IPS-18a (cell line): ENCODE measurements at regions not wholly inside any gene's neighbourhood (a gene's known extent, or its start where the extent isn't known, plus 50 kb on each side); places are given as distances from the start of the nearest gene placed in this dataset.

ENCODE experiments used
- H3K27ac ChIP-seq: one replicate; pipeline ENCODE4 v1.5.1; 2013; ENCODE audit warnings: low read length
- H3K27me3 ChIP-seq: one replicate; pipeline ENCODE4 v1.6.1; 2013; ENCODE audit warnings: mild to moderate bottlenecking, low read length; ENCODE audit not compliant: control insufficient read depth, insufficient read depth
- H3K36me3 ChIP-seq: one replicate; pipeline ENCODE4 v1.6.1; 2013; ENCODE audit warnings: low read depth, low read length; ENCODE audit not compliant: control insufficient read depth
- H3K4me1 ChIP-seq: one replicate; pipeline ENCODE4 v1.6.1; 2013; ENCODE audit warnings: low read depth, low read length; ENCODE audit not compliant: control insufficient read depth
- H3K4me3 ChIP-seq: one replicate; pipeline ENCODE4 v1.5.1; 2013; ENCODE audit warnings: low read length
- H3K9ac ChIP-seq: one replicate; pipeline ENCODE4 v1.6.1; 2013; ENCODE audit warnings: mild to moderate bottlenecking, low read length, moderate library complexity
- H3K9me3 ChIP-seq: one replicate; pipeline ENCODE4 v1.6.1; 2013; ENCODE audit warnings: low read depth, low read length; ENCODE audit not compliant: control insufficient read depth

GRCh38 chr14:44652640-44653039, 145.6 kb upstream of the FSCB start:
- Histone ChIP-seq H3K9ac (no peak overlapping the region), H3K9me3 (no peaks in the 10 kb centered on the region), H3K4me1 (no peaks in the 10 kb centered on the region), H3K36me3 (no peaks in the 10 kb centered on the region), H3K4me3 (no peak overlapping the region), H3K27ac (no peak overlapping the region), H3K27me3 (no peaks in the 10 kb centered on the region)

GRCh38 chr14:44649061-44649460, 142.0 kb upstream of the FSCB start:
- H3K4me1 ChIP-seq: no peaks in the 10 kb centered on the region
- no peaks in the 10 kb centered on the region for H3K36me3 ChIP-seq
- H3K27me3 ChIP-seq: no peaks in the 10 kb centered on the region
- no peak overlapping the region for H3K4me3 ChIP-seq
- no peak overlapping the region for H3K27ac ChIP-seq
- no peaks in the 10 kb centered on the region for H3K9me3 ChIP-seq
- H3K9ac ChIP-seq: no peak overlapping the region

- H3K4me1 ChIP-seq: no peaks in the 10 kb centered on the region
- H3K9ac ChIP-seq: no peak overlapping the region
- no peaks in the 10 kb centered on the region for H3K27me3 ChIP-seq
- no peak overlapping the region for H3K4me3 ChIP-seq
- H3K9me3 ChIP-seq: no peaks in the 10 kb centered on the region
- H3K36me3 ChIP-seq: no peaks in the 10 kb centered on the region
- no peak overlapping the region for H3K27ac ChIP-seq
Observed at GRCh38 chr14:44640416-44640815, 133.3 kb upstream of the FSCB start.

- Histone ChIP-seq H3K27me3 (no peaks in the 10 kb centered on the region), H3K9ac (no peak overlapping the region), H3K4me3 (no peak overlapping the region), H3K9me3 (no peaks in the 10 kb centered on the region), H3K36me3 (no peaks in the 10 kb centered on the region), H3K4me1 (no peaks in the 10 kb centered on the region), H3K27ac (no peak overlapping the region)
Observed at GRCh38 chr14:44639781-44640385, 132.8 kb upstream of the FSCB start.

- Histone ChIP-seq H3K4me1 (no peaks in the 10 kb centered on the region), H3K9ac (no peak overlapping the region), H3K27me3 (no peaks in the 10 kb centered on the region), H3K9me3 (no peaks in the 10 kb centered on the region), H3K4me3 (no peak overlapping the region), H3K36me3 (no peaks in the 10 kb centered on the region), H3K27ac (no peak overlapping the region)
Observed at GRCh38 chr14:44634692-44635091, 127.6 kb upstream of the FSCB start.

- Histone ChIP-seq H3K36me3 (no peaks in the 10 kb centered on the region), H3K9me3 (no peaks in the 10 kb centered on the region), H3K27ac (no peak overlapping the region), H3K9ac (no peak overlapping the region), H3K4me1 (no peaks in the 10 kb centered on the region), H3K4me3 (no peak overlapping the region), H3K27me3 (no peaks in the 10 kb centered on the region)
Observed at GRCh38 chr14:44626423-44626822, 119.3 kb upstream of the FSCB start.

- Histone ChIP-seq H3K27me3 (no peaks in the 10 kb centered on the region), H3K4me3 (no peak overlapping the region), H3K4me1 (no peaks in the 10 kb centered on the region), H3K9ac (no peak overlapping the region), H3K27ac (no peak overlapping the region), H3K36me3 (no peaks in the 10 kb centered on the region), H3K9me3 (no peaks in the 10 kb centered on the region)
Observed at GRCh38 chr14:44625098-44625497, 118.0 kb upstream of the FSCB start.

- Histone ChIP-seq H3K27me3 (no peaks in the 10 kb centered on the region), H3K36me3 (no peaks in the 10 kb centered on the region), H3K9me3 (no peaks in the 10 kb centered on the region)
Observed at GRCh38 chr14:44620121-44621019, 113.3 kb upstream of the FSCB start.

GRCh38 chr14:44616204-44616603, 109.1 kb upstream of the FSCB start:
- Histone ChIP-seq H3K4me3 (no peak overlapping the region), H3K27ac (no peak overlapping the region), H3K36me3 (no peaks in the 10 kb centered on the region), H3K4me1 (no peaks in the 10 kb centered on the region), H3K27me3 (no peaks in the 10 kb centered on the region), H3K9ac (no peak overlapping the region), H3K9me3 (no peaks in the 10 kb centered on the region)

More at GRCh38 chr14:44620121-44621019, 113.3 kb upstream of the FSCB start:
- Histone ChIP-seq H3K4me3 (no peak overlapping the region), H3K9ac (no peak overlapping the region), H3K27ac (no peak overlapping the region), H3K4me1 (no peaks in the 10 kb centered on the region)

GRCh38 chr14:44613061-44613712, 106.1 kb upstream of the FSCB start:
- H3K27ac ChIP-seq: no peak overlapping the region
- no peak overlapping the region for H3K4me3 ChIP-seq
- no peaks in the 10 kb centered on the region for H3K36me3 ChIP-seq
- H3K27me3 ChIP-seq: no peaks in the 10 kb centered on the region
- H3K4me1 ChIP-seq: no peaks in the 10 kb centered on the region
- no peaks in the 10 kb centered on the region for H3K9me3 ChIP-seq
- no peak overlapping the region for H3K9ac ChIP-seq

GRCh38 chr14:44612002-44612401, 104.9 kb upstream of the FSCB start:
- no peak overlapping the region for H3K9ac ChIP-seq
- no peaks in the 10 kb centered on the region for H3K4me1 ChIP-seq
- no peaks in the 10 kb centered on the region for H3K9me3 ChIP-seq
- no peaks in the 10 kb centered on the region for H3K36me3 ChIP-seq
- H3K27me3 ChIP-seq: no peaks in the 10 kb centered on the region
- H3K4me3 ChIP-seq: no peak overlapping the region
- no peak overlapping the region for H3K27ac ChIP-seq
